WTC11 (cell line): ENCODE measurements at regions not wholly inside any gene's neighbourhood (a gene's known extent, or its start where the extent isn't known, plus 50 kb on each side); places are given as distances from the start of the nearest gene placed in this dataset.

Source experiments
- ATF3 ChIP-seq: sonication (generic); formaldehyde crosslinking; conservative IDR thresholded peaks from 2 replicates; pipeline ENCODE4 v1.8.1; 2022; ENCODE audit warnings: mild to moderate bottlenecking, missing genetic modification reagents
- CREM ChIP-seq: sonication (generic); formaldehyde crosslinking; IDR thresholded peaks from 2 replicates; pipeline ENCODE4 v1.8.1; 2022; ENCODE audit warnings: mild to moderate bottlenecking, missing genetic modification reagents, moderate library complexity
- CTCF ChIP-seq: fragments of 200-600 bp; IDR thresholded peaks from 2 replicates; pipeline ENCODE4 v1.8.0; 2022; ENCODE audit warnings: antibody characterized with exemption
- ESRRA ChIP-seq: sonication (generic); formaldehyde crosslinking; IDR thresholded peaks from 2 replicates; pipeline ENCODE4 v1.8.1; 2022; ENCODE audit warnings: mild to moderate bottlenecking, missing genetic modification reagents, borderline replicate concordance
- FOXJ3 ChIP-seq: sonication (generic); formaldehyde crosslinking; IDR thresholded peaks from 2 replicates; pipeline ENCODE4 v1.9.0; 2021; ENCODE audit warnings: missing genetic modification reagents, mild to moderate bottlenecking, borderline replicate concordance
- FOXP4 ChIP-seq: sonication (generic); formaldehyde crosslinking; IDR thresholded peaks from 2 replicates; pipeline ENCODE4 v1.8.0; 2022; ENCODE audit warnings: mild to moderate bottlenecking, missing genetic modification reagents
- NFYB ChIP-seq: sonication (generic); formaldehyde crosslinking; conservative IDR thresholded peaks from 2 replicates; pipeline ENCODE4 v1.8.0; 2022; ENCODE audit warnings: low read depth, missing genetic modification reagents
- TEAD4 ChIP-seq: sonication (generic); formaldehyde crosslinking; IDR thresholded peaks from 2 replicates; pipeline ENCODE4 v1.8.0; 2022; ENCODE audit warnings: mild to moderate bottlenecking, missing genetic modification reagents
- USF1 ChIP-seq: sonication (generic); formaldehyde crosslinking; IDR thresholded peaks from 2 replicates; pipeline ENCODE4 v1.8.0; 2022; ENCODE audit warnings: mild to moderate bottlenecking, missing genetic modification reagents
- USF2 ChIP-seq: sonication (generic); formaldehyde crosslinking; IDR thresholded peaks from 2 replicates; pipeline ENCODE4 v1.8.1; 2023; ENCODE audit warnings: mild to moderate bottlenecking, missing genetic modification reagents, moderate library complexity
- ZNF138 ChIP-seq: sonication (generic); formaldehyde crosslinking; conservative IDR thresholded peaks from 2 replicates; pipeline ENCODE4 v1.8.1; 2022; ENCODE audit warnings: mild to moderate bottlenecking, moderate library complexity, missing genetic modification reagents
- ZNF219 ChIP-seq: sonication (generic); formaldehyde crosslinking; IDR thresholded peaks from 2 replicates; pipeline ENCODE4 v1.8.0; 2023; ENCODE audit warnings: missing genetic modification reagents, mild to moderate bottlenecking, borderline replicate concordance
- ZSCAN18 ChIP-seq: fragments of 250-450 bp; sonication (Bioruptor Pico); IDR thresholded peaks from 2 replicates; pipeline ENCODE4 v2.1.2; 2022; ENCODE audit warnings: mild to moderate bottlenecking, moderate library complexity

GRCh38 chr2:134081238-134081938 is 172.5 kb upstream of the MGAT5 start:
- TF ChIP-seq FOXJ3 (CRISPR knock-in tag) (no peak), ZNF219 (CRISPR knock-in tag) (no peak), CTCF (no peak), ESRRA (CRISPR knock-in tag) (no peak), USF1 (no peak), FOXP4 (CRISPR knock-in tag) (no peak), TEAD4 (no peak), ATF3 (CRISPR knock-in tag) (no peak), USF2 (CRISPR knock-in tag) (no peak), NFYB (CRISPR knock-in tag) (no peak), CREM (CRISPR knock-in tag) (no peak), ZSCAN18 (CRISPR knock-in tag) (no peak), ZNF138 (CRISPR knock-in tag) (no peak)
